Panc1 (cell line): ENCODE measurements at regions not wholly inside any gene's neighbourhood (a gene's known extent, or its start where the extent isn't known, plus 50 kb on each side); places are given as distances from the start of the nearest gene placed in this dataset.
A peak's percentile ranks its signal among the peaks of the same experiment; 100 is the strongest.

Experiments used
- ATAC-seq: fragments of 200-7000 bp; cut with Tn5 transposase; 2 replicates; pipeline ENCODE4 v1.9.1; 2020; ENCODE audit warnings: mild to moderate bottlenecking, moderate library complexity
- BruUV-seq: library from RNA; stranded (reverse); fragments of 400-500 nt; replicated peaks from 2 replicates; lab custom pipeline; 2021; lab: Mats Ljungman, UMichigan
- CTCF ChIA-PET: fragments of 300-600 bp; sonication (Branson Sonifier 250); formaldehyde crosslinking; loops from one replicate; lab custom pipeline; 2022; ENCODE audit warnings: antibody characterized with exemption; lab: Charles Lee
- POLR2A ChIA-PET: fragments of 300-600 bp; sonication (Branson Sonifier 250); formaldehyde crosslinking; loops from one replicate; lab custom pipeline; 2022; ENCODE audit warnings: antibody characterized with exemption; lab: Charles Lee
- DNase-seq: peaks from one replicate; pipeline ENCODE4 v3.0.0-alpha.2; 2010; ENCODE audit warnings: low read depth, low spot score
- H3K27ac ChIP-seq: 2 replicates; pipeline ENCODE4 v1.5.1; 2011; ENCODE audit warnings: mild to moderate bottlenecking, low read length, inconsistent platforms
- H3K27me3 ChIP-seq: fragments of 200-500 bp; sonication (Bioruptor generic); 2 replicates; pipeline ENCODE4 v1.6.0; 2014; ENCODE audit warnings: low read length, inconsistent platforms; ENCODE audit not compliant: control insufficient read depth, insufficient read depth
- H3K36me3 ChIP-seq: fragments of 200-500 bp; sonication (Bioruptor generic); 2 replicates; pipeline ENCODE4 v1.5.1; 2014; ENCODE audit warnings: inconsistent platforms, mild to moderate bottlenecking, low read length, moderate library complexity; ENCODE audit not compliant: control insufficient read depth, insufficient read depth
- H3K4me1 ChIP-seq: 2 replicates; pipeline ENCODE4 v1.5.1; 2011; ENCODE audit warnings: inconsistent platforms, mild to moderate bottlenecking, low read length, moderate library complexity; ENCODE audit not compliant: control insufficient read depth, insufficient read depth
- H3K4me3 ChIP-seq, 2 experiments: 2 replicates each; pipeline ENCODE4 v1.5.1; 2011 to 2012; ENCODE audit warnings: low read depth in 2 of 2, low read length in 2 of 2, mild to moderate bottlenecking in 2 of 2, inconsistent platforms in 1 of 2, moderate library complexity in 1 of 2
- H3K9me3 ChIP-seq: fragments of 200-500 bp; sonication (Bioruptor generic); 2 replicates; pipeline ENCODE4 v1.5.1; 2014; ENCODE audit warnings: low read depth, mild to moderate bottlenecking, inconsistent platforms, low read length, moderate library complexity; ENCODE audit not compliant: control insufficient read depth, insufficient read depth
- POLR2AphosphoS5 ChIP-seq: IDR thresholded peaks from 2 replicates; pipeline ENCODE4 v1.6.1; 2012; ENCODE audit warnings: mild to moderate bottlenecking, low read depth, low read length, moderate library complexity
- REST ChIP-seq, 2 experiments: IDR thresholded peaks; 2 replicates each; pipeline ENCODE4 v1.6.1; 2011 to 2012; ENCODE audit warnings: low read depth in 2 of 2, control low read depth in 1 of 2, low read length in 1 of 2, mild to moderate bottlenecking in 1 of 2, moderate library complexity in 1 of 2; ENCODE audit not compliant: insufficient read depth in 1 of 2
- SIN3A ChIP-seq: IDR thresholded peaks from 2 replicates; pipeline ENCODE4 v1.6.1; 2012; ENCODE audit warnings: low read depth, mild to moderate bottlenecking, low read length, moderate library complexity, borderline replicate concordance; ENCODE audit not compliant: insufficient read depth
- TCF7L2 ChIP-seq: IDR thresholded peaks from 2 replicates; pipeline ENCODE4 v1.6.1; 2011; ENCODE audit warnings: mild to moderate bottlenecking, low read depth, low read length, inconsistent platforms
- in situ Hi-C: cut with HindIII; loops from 2 replicates; pipeline ENCODE4 v1.10.0; 2016; ENCODE audit warnings: low sequenced_read_pairs, low pct_unique_long_range_greater_than_20kb
- intact Hi-C: fragments of 100-400 bp; cut with micrococcal nuclease; formaldehyde crosslinking; loops from one replicate; pipeline ENCODE4 v1.10.0; 2022; ENCODE audit not compliant: unreplicated experiment
- TF ChIP-seq, protein P1 (sequence below): fragments of 450-650 bp; IDR thresholded peaks from 2 replicates; pipeline ENCODE4 v1.5.1; 2017; ENCODE audit warnings: mild to moderate bottlenecking

DNA sequence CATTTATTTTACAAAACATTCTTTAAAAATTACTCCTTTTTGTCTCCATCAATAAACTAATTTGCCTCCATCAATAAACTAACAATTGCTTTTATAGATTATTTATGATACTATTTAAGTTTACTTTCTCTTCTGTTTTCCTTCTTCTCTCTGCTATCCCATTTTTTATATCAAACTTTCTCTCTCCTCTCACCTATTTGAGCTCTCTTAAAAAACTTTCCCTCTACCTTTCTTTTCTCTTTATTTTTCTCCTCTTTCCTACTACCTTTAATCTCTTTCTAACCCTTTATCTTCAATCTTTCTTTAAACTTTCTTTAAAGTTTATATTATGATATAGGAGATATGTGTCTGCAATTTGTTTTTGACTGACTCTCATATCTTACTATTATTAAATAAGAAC is 566.4 kb downstream of the DACH1 start:
- no peaks in the 10 kb centered on the region for H3K9me3 ChIP-seq
- ChIA-PET CTCF (no interaction called here), POLR2A (no interaction called here)
- intact Hi-C loops (no loop called here), in situ Hi-C loops (no loop called here)
- no peaks in the 10 kb centered on the region for H3K27me3 ChIP-seq
- H3K4me1 ChIP-seq = no peaks in the 10 kb centered on the region
- no peak for TF ChIP-seq REST (IDR thresholded peaks at IDR 0.05; ENCODE audit: insufficient read depth in 1 of 2, low read depth in 2 of 2, low read length in 1 of 2)
- TF ChIP-seq SIN3A = no peak
- TF ChIP-seq, protein P1, sequence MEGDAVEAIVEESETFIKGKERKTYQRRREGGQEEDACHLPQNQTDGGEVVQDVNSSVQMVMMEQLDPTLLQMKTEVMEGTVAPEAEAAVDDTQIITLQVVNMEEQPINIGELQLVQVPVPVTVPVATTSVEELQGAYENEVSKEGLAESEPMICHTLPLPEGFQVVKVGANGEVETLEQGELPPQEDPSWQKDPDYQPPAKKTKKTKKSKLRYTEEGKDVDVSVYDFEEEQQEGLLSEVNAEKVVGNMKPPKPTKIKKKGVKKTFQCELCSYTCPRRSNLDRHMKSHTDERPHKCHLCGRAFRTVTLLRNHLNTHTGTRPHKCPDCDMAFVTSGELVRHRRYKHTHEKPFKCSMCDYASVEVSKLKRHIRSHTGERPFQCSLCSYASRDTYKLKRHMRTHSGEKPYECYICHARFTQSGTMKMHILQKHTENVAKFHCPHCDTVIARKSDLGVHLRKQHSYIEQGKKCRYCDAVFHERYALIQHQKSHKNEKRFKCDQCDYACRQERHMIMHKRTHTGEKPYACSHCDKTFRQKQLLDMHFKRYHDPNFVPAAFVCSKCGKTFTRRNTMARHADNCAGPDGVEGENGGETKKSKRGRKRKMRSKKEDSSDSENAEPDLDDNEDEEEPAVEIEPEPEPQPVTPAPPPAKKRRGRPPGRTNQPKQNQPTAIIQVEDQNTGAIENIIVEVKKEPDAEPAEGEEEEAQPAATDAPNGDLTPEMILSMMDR = no peak
- no peak for TF ChIP-seq TCF7L2
- TF ChIP-seq POLR2AphosphoS5 = no peak
- no peak overlapping the region for H3K4me3 ChIP-seq
- no peaks in the 10 kb centered on the region for H3K36me3 ChIP-seq
- no peak for ATAC-seq
- DNase-seq = no peak
- H3K27ac ChIP-seq = no peak overlapping the region
- no TSS peak for BruUV-seq

DNA sequence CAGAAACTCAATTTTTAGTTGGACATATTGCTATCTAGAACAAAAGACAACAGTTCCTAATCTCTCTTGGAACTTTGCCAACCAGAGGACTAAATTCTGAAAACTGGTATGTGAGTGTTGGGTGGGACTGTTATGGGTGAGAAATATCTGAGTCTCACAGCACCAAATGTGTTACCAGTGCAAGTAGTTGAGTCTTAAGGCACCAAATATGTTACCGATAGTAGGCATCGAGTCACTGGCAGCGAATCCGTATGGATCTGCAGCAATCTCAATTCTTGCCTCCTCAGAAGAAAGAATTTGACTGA is 575.2 kb downstream of the DACH1 start:
- ATAC-seq (no peak), DNase-seq (no peak)
- ChIA-PET POLR2A (no interaction called here), CTCF (no interaction called here)
- Histone ChIP-seq H3K27ac (peak overlapping the region; percentile 75; the same call in 1 of the 2 replicates), H3K4me3 (no peak overlapping the region), H3K4me1 (no peaks in the 10 kb centered on the region), H3K9me3 (no peaks in the 10 kb centered on the region), H3K27me3 (no peaks in the 10 kb centered on the region), H3K36me3 (no peaks in the 10 kb centered on the region)
- TF ChIP-seq TCF7L2 = no peak
- TF ChIP-seq, protein P1 = no peak
- TF ChIP-seq POLR2AphosphoS5 = no peak
- no peak for TF ChIP-seq SIN3A
- TF ChIP-seq REST (IDR thresholded peaks at IDR 0.05; ENCODE audit: insufficient read depth in 1 of 2, low read depth in 2 of 2, low read length in 1 of 2) = no peak
- intact Hi-C loops (no loop called here), in situ Hi-C loops (no loop called here)
- no TSS peak for BruUV-seq
